MM.1S (cell line): ENCODE measurements at regions not wholly inside any gene's neighbourhood (a gene's known extent, or its start where the extent isn't known, plus 50 kb on each side); places are given as distances from the start of the nearest gene placed in this dataset.

Experiments
- CTCF ChIP-seq: fragments of 300-600 bp; sonication (generic); IDR thresholded peaks from 2 replicates; pipeline ENCODE4 v1.5.1; 2016; ENCODE audit warnings: antibody characterized with exemption, low read length, mixed read lengths
- EZH2 ChIP-seq: fragments of 300-600 bp; sonication (generic); optimal IDR thresholded peaks from 2 replicates; pipeline ENCODE3; 2017; ENCODE audit warnings: low read depth, mild to moderate bottlenecking, antibody characterized with exemption, low read length, mixed read lengths

- TF ChIP-seq CTCF (no peak), EZH2 (no peak)
Measured at GRCh38 chr6:78577585-78577984, 289.8 kb upstream of the IRAK1BP1 start.
